Vagina (tissue), 2 donors: ENCODE measurements at regions not wholly inside any gene's neighbourhood (a gene's known extent, or its start where the extent isn't known, plus 50 kb on each side); places are given as distances from the start of the nearest gene placed in this dataset.
"Not testable (repeated sequence)": the region's sequence is repeated elsewhere in the genome, so short reads cannot be mapped to it uniquely, and the experiment has no call there.

Experiments
- DNase-seq, 2 donors: peaks; one replicate each; pipeline ENCODE4 v3.0.0-alpha.2; 2017; ENCODE audit errors: extremely low spot score in 2 of 2
- H3K27ac ChIP-seq: fragments of 200-600 bp; sonication (generic); one replicate; pipeline ENCODE4 v1.5.1; 2019
- H3K27me3 ChIP-seq: fragments of 200-600 bp; sonication (generic); one replicate; pipeline ENCODE4 v1.5.1; 2019
- H3K36me3 ChIP-seq, 2 donors: fragments of 200-600 bp; sonication (generic); one replicate each; pipeline ENCODE4 v1.5.1; 2017 to 2019
- H3K4me1 ChIP-seq: fragments of 200-600 bp; sonication (generic); one replicate; pipeline ENCODE4 v1.5.1; 2019
- H3K4me3 ChIP-seq, 2 donors: fragments of 200-600 bp; sonication (generic); 1 replicate in 1 of 2; 2 replicates in 1 of 2; pipeline ENCODE4 v1.5.1; 2016 to 2019
- H3K9me3 ChIP-seq: fragments of 200-600 bp; sonication (generic); one replicate; pipeline ENCODE4 v1.5.1; 2019
- POLR2A ChIP-seq, 2 donors: fragments of 450-650 bp; IDR thresholded peaks; one replicate each; pipeline ENCODE4 v1.6.1; 2017; ENCODE audit warnings: antibody characterized with exemption in 2 of 2, mild to moderate bottlenecking in 2 of 2, moderate library complexity in 2 of 2
- POLR2AphosphoS5 ChIP-seq, 2 donors: sonication (generic); formaldehyde crosslinking; IDR thresholded peaks; one replicate each; pipeline ENCODE4 v1.9.0; 2017; ENCODE audit warnings: antibody characterized with exemption in 2 of 2, mild to moderate bottlenecking in 2 of 2, low read depth in 1 of 2; ENCODE audit not compliant: insufficient read depth in 1 of 2
- intact Hi-C: fragments of 100-400 bp; cut with DNase I; formaldehyde crosslinking; loops from one replicate; pipeline ENCODE4 v1.15.1; 2023
- TF ChIP-seq, protein P1 (sequence below), 3 experiments: fragments of 450-650 bp in 2 of 3; fragments of 200-600 bp in 1 of 3; sonication (generic) in 1 of 3; IDR thresholded peaks; one replicate each; pipeline ENCODE4 v1.5.1; 2017 to 2019; ENCODE audit warnings: antibody characterized with exemption in 3 of 3, mild to moderate bottlenecking in 2 of 3, moderate library complexity in 2 of 3

DNA sequence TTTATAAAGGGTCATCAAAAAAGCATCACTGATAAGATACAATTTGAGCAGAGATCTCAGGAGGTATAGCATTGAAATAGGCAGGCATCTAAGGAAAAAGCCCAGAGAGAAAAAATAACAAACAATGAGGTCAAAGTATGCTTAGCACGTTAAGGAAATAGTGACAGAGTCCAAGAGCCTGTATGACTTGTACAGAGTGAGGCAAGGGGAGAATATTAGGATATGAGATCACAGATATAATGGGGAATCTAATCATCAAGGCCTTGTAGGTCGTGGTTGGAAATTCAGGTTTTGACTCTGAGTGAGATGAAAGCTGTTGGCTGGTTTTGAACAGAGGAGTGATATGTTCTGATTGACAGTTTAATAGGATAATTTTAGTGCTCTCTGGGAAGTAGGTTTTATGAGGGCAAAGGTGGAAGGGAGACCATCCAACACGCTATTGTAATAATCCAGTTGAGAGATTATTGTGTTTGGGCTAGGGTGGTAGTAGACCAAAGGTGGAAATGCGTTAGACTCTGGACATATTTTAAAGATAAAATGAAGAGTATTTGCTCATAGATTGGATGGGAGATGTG is 644.6 kb upstream of the TMPRSS15 start:
- Histone ChIP-seq H3K9me3 (no peaks in the 10 kb centered on the region), H3K36me3 (no peaks in the 10 kb centered on the region), H3K4me3 (no peak overlapping the region), H3K27ac (no peak overlapping the region), H3K27me3 (no peaks in the 10 kb centered on the region), H3K4me1 (no peaks in the 10 kb centered on the region)
- TF ChIP-seq POLR2AphosphoS5 (IDR thresholded peaks at IDR 0.05; ENCODE audit: insufficient read depth in 1 of 2, low read depth in 1 of 2) (no peak), POLR2A (IDR thresholded peaks at IDR 0.05) (no peak)
- TF ChIP-seq, protein P1, sequence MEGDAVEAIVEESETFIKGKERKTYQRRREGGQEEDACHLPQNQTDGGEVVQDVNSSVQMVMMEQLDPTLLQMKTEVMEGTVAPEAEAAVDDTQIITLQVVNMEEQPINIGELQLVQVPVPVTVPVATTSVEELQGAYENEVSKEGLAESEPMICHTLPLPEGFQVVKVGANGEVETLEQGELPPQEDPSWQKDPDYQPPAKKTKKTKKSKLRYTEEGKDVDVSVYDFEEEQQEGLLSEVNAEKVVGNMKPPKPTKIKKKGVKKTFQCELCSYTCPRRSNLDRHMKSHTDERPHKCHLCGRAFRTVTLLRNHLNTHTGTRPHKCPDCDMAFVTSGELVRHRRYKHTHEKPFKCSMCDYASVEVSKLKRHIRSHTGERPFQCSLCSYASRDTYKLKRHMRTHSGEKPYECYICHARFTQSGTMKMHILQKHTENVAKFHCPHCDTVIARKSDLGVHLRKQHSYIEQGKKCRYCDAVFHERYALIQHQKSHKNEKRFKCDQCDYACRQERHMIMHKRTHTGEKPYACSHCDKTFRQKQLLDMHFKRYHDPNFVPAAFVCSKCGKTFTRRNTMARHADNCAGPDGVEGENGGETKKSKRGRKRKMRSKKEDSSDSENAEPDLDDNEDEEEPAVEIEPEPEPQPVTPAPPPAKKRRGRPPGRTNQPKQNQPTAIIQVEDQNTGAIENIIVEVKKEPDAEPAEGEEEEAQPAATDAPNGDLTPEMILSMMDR (IDR thresholded peaks at IDR 0.05) = no peak
- DNase-seq = no peak
- intact Hi-C loops = no loop called here

DNA sequence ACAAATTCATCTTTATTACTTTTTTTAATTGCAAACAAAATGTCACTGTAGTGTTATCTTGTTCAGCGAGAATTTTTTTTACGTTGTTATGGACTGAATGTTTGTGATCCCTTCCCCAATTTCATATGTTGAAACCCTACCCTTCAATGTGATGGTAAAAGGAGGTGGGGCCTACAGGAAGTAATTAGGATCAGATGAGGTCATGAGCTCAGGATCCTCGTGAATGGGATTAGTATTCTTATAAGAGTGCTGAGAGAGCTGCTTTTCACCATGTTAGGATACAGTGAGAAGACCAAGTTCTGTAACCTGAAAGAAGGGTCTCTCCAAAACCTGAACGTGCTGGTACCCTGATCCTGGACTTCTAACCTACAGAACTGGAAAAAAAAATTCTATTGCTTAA is 646.0 kb upstream of the TMPRSS15 start:
- Histone ChIP-seq H3K4me3 (no peak overlapping the region), H3K27ac (no peak overlapping the region), H3K9me3 (no peaks in the 10 kb centered on the region), H3K27me3 (no peaks in the 10 kb centered on the region), H3K4me1 (no peaks in the 10 kb centered on the region), H3K36me3 (no peaks in the 10 kb centered on the region)
- DNase-seq = no peak
- intact Hi-C loops = no loop called here
- no peak for TF ChIP-seq POLR2A (IDR thresholded peaks at IDR 0.05)
- TF ChIP-seq, protein P1 (IDR thresholded peaks at IDR 0.05) = no peak

GRCh38 chr21:19065164-19065563 is 661.6 kb upstream of the TMPRSS15 start:
- TF ChIP-seq POLR2AphosphoS5 (IDR thresholded peaks at IDR 0.05; ENCODE audit: insufficient read depth in 1 of 2, low read depth in 1 of 2) (no peak), POLR2A (IDR thresholded peaks at IDR 0.05) (no peak)
- TF ChIP-seq, protein P1 (IDR thresholded peaks at IDR 0.05) = no peak
- Histone ChIP-seq H3K27me3 (no peaks in the 10 kb centered on the region), H3K36me3 (no peaks in the 10 kb centered on the region), H3K4me1 (no peaks in the 10 kb centered on the region), H3K27ac (no peak overlapping the region), H3K4me3 (no peak overlapping the region), H3K9me3 (no peaks in the 10 kb centered on the region)
- intact Hi-C loops = no loop called here
- DNase-seq = no peak

GRCh38 chr21:19076031-19076430 is 672.4 kb upstream of the TMPRSS15 start:
- Histone ChIP-seq H3K9me3 (no peaks in the 10 kb centered on the region), H3K36me3 (no peaks in the 10 kb centered on the region), H3K27ac (no peak overlapping the region), H3K4me3 (no peak overlapping the region), H3K27me3 (no peaks in the 10 kb centered on the region), H3K4me1 (no peaks in the 10 kb centered on the region)
- DNase-seq = no peak
- intact Hi-C loops = no loop called here
- TF ChIP-seq POLR2AphosphoS5 (IDR thresholded peaks at IDR 0.05; ENCODE audit: insufficient read depth in 1 of 2, low read depth in 1 of 2) = no peak
- TF ChIP-seq POLR2A (IDR thresholded peaks at IDR 0.05) = no peak
- TF ChIP-seq, protein P1 (IDR thresholded peaks at IDR 0.05) = no peak

- H3K9me3 ChIP-seq = no peaks in the 10 kb centered on the region
- intact Hi-C loops = no loop called here
- no peak overlapping the region for H3K27ac ChIP-seq
- no peaks in the 10 kb centered on the region for H3K27me3 ChIP-seq
- no peak for TF ChIP-seq POLR2AphosphoS5 (IDR thresholded peaks at IDR 0.05; ENCODE audit: insufficient read depth in 1 of 2, low read depth in 1 of 2)
- TF ChIP-seq, protein P1 (IDR thresholded peaks at IDR 0.05) = no peak
- no peaks in the 10 kb centered on the region for H3K36me3 ChIP-seq
- H3K4me3 ChIP-seq = no peak overlapping the region
- no peaks in the 10 kb centered on the region for H3K4me1 ChIP-seq
- no peak for DNase-seq
Measured at GRCh38 chr21:19109694-19110093, 706.1 kb upstream of the TMPRSS15 start.

GRCh38 chr21:19119259-19119658 is 715.7 kb upstream of the TMPRSS15 start:
- DNase-seq, H3K27ac ChIP-seq, H3K4me1 ChIP-seq, intact Hi-C loops, H3K27me3 ChIP-seq, H3K36me3 ChIP-seq, H3K9me3 ChIP-seq, H3K4me3 ChIP-seq: not testable (repeated sequence)
